Stimulated activated CD4-positive, alpha-beta T cell treated with anti-CD3 and anti-CD28 coated beads, Interleukin-1b, Interleukin-23, amount 100 ng/mL, for 1 hour (primary cell): ENCODE measurements at regions not wholly inside any gene's neighbourhood (a gene's known extent, or its start where the extent isn't known, plus 50 kb on each side); places are given as distances from the start of the nearest gene placed in this dataset.

ENCODE experiments used
- DNase-seq, 2 donors: peaks; one replicate each; pipeline ENCODE4 v3.0.0-alpha.2; 2020; ENCODE audit warnings: low read depth in 2 of 2

GRCh38 chr3:25096536-25096935, 331.5 kb upstream of the RARB start:
- DNase-seq, result no peak

GRCh38 chr3:25097023-25097422, 331.0 kb upstream of the RARB start:
- DNase-seq, result no peak

- no peak for DNase-seq
Observed at GRCh38 chr3:25099666-25100065, 328.4 kb upstream of the RARB start.

- no peak for DNase-seq
Observed at GRCh38 chr3:25103391-25103790, 324.7 kb upstream of the RARB start.

GRCh38 chr3:25107918-25108617, 320.0 kb upstream of the RARB start:
- DNase-seq, result no peak

GRCh38 chr3:25110642-25111041, 317.4 kb upstream of the RARB start:
- DNase-seq, result no peak

GRCh38 chr3:25113891-25114290, 314.2 kb upstream of the RARB start:
- no peak for DNase-seq

GRCh38 chr3:25114532-25114931, 313.5 kb upstream of the RARB start:
- no peak for DNase-seq

- DNase-seq, result no peak
Observed at GRCh38 chr3:25117005-25117593, 311.0 kb upstream of the RARB start.

GRCh38 chr3:25119682-25120081, 308.4 kb upstream of the RARB start:
- DNase-seq, result no peak

GRCh38 chr3:25120665-25121064, 307.4 kb upstream of the RARB start:
- no peak for DNase-seq

GRCh38 chr3:25125201-25125600, 302.9 kb upstream of the RARB start:
- DNase-seq, result no peak

GRCh38 chr3:25128735-25129134, 299.3 kb upstream of the RARB start:
- DNase-seq, result no peak

- no peak for DNase-seq
Observed at GRCh38 chr3:25130724-25131520, 297.1 kb upstream of the RARB start.

- DNase-seq, result no peak
Observed at GRCh38 chr3:25133588-25133987, 294.5 kb upstream of the RARB start.

- no peak for DNase-seq
Observed at GRCh38 chr3:25137606-25138005, 290.5 kb upstream of the RARB start.

GRCh38 chr3:25139267-25139666, 288.8 kb upstream of the RARB start:
- no peak for DNase-seq

- DNase-seq, result no peak
Observed at GRCh38 chr3:25142609-25143355, 285.3 kb upstream of the RARB start.

GRCh38 chr3:25143356-25144025, 284.6 kb upstream of the RARB start:
- DNase-seq, result no peak

- no peak for DNase-seq
Observed at GRCh38 chr3:25144430-25144829, 283.6 kb upstream of the RARB start.

- DNase-seq, result no peak
Observed at GRCh38 chr3:25145176-25145575, 282.9 kb upstream of the RARB start.

- no peak for DNase-seq
Observed at GRCh38 chr3:25150199-25150598, 277.9 kb upstream of the RARB start.
